Nephron progenitor cell (in vitro differentiated cells): ENCODE measurements at regions not wholly inside any gene's neighbourhood (a gene's known extent, or its start where the extent isn't known, plus 50 kb on each side); places are given as distances from the start of the nearest gene placed in this dataset.

Experiments
- DNase-seq: peaks from one replicate; pipeline ENCODE4 v3.0.0; 2021
- H3K27ac Mint-ChIP-seq: 2 replicates; pipeline ENCODE4 v1.8.0; 2021; ENCODE audit warnings: mild to moderate bottlenecking, moderate library complexity, mixed read lengths
- H3K27me3 Mint-ChIP-seq: 2 replicates; pipeline ENCODE4 v1.8.0; 2021; ENCODE audit warnings: mild to moderate bottlenecking, low read depth, mixed read lengths; ENCODE audit not compliant: poor library complexity
- H3K36me3 Mint-ChIP-seq: 2 replicates; pipeline ENCODE4 v1.8.0; 2021; ENCODE audit warnings: low read depth, mixed read lengths
- H3K4me1 Mint-ChIP-seq: 2 replicates; pipeline ENCODE4 v1.8.0; 2021; ENCODE audit warnings: mixed read lengths
- H3K4me3 Mint-ChIP-seq: 2 replicates; pipeline ENCODE4 v1.8.0; 2021; ENCODE audit warnings: mild to moderate bottlenecking, moderate library complexity, mixed read lengths
- H3K9me3 Mint-ChIP-seq: 2 replicates; pipeline ENCODE4 v1.8.0; 2021; ENCODE audit warnings: mild to moderate bottlenecking, moderate library complexity, mixed read lengths
- TF ChIP-seq, protein P1 (sequence below): fragments of 200-600 bp; sonication (generic); IDR thresholded peaks from 2 replicates; pipeline ENCODE4 v1.5.0; 2021; ENCODE audit warnings: antibody characterized with exemption

DNA sequence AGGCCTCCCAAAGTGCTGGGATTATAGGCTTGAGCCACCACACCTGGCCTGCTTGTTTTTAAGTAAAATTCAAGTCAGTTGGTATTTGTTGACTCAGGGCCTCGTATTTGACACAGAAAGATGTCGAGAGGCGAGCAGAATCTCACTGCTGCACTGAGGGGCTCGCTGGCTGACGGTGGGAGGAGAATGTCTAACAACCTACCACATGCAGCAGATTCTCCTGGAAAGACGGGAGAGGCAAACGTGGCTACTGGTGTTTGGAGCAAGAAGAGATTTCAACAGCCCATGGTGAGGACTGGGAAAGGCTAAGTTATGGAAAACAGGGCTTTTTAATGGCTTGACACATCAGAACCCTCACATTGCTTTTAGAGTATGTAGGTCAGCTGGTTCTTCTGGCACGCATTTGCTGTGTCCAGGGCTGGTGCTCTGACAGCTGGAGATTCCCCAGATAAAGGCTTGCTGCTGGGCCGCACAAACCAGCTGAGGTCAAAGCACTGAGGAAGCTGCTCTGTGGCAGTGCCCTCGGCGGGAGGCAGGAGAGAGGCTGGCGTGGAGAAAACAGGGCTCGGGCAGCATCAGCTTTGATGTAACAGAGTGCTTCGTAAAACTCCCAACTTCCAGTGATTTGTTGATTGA lies 84.2 kb upstream of the FRMD1 start:
- Mint-ChIP-seq H3K27me3 (peaks cover 7% of the 10 kb centered on the region), H3K27ac (no peak overlapping the region), H3K9me3 (no peaks in the 10 kb centered on the region), H3K4me1 (peaks cover 39% of the 10 kb centered on the region), H3K4me3 (no peak overlapping the region), H3K36me3 (no peaks in the 10 kb centered on the region)
- DNase-seq = no peak
- TF ChIP-seq, protein P1, sequence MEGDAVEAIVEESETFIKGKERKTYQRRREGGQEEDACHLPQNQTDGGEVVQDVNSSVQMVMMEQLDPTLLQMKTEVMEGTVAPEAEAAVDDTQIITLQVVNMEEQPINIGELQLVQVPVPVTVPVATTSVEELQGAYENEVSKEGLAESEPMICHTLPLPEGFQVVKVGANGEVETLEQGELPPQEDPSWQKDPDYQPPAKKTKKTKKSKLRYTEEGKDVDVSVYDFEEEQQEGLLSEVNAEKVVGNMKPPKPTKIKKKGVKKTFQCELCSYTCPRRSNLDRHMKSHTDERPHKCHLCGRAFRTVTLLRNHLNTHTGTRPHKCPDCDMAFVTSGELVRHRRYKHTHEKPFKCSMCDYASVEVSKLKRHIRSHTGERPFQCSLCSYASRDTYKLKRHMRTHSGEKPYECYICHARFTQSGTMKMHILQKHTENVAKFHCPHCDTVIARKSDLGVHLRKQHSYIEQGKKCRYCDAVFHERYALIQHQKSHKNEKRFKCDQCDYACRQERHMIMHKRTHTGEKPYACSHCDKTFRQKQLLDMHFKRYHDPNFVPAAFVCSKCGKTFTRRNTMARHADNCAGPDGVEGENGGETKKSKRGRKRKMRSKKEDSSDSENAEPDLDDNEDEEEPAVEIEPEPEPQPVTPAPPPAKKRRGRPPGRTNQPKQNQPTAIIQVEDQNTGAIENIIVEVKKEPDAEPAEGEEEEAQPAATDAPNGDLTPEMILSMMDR = no peak

DNA sequence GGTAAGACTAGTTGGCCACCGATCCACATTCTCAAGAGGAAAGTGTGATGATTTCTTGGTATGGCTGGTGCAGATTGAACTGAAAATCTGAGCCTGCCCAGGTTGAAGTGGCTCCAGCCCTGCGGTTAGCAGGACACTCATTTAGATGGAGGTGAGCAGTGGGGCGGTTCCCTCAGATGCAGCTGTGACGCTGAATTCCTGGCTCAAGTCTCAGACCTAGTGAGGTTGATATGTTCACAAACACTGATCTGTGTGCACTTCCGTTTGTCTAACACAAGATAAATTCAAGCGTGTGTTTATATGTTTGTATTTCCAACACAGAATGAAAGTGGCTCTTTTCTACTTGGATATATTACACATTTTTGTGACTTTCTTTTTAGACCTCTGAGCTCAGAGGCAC lies 83.4 kb upstream of the FRMD1 start:
- Mint-ChIP-seq H3K27me3 (peaks cover 9% of the 10 kb centered on the region), H3K4me1 (peaks cover 41% of the 10 kb centered on the region), H3K9me3 (no peaks in the 10 kb centered on the region), H3K36me3 (no peaks in the 10 kb centered on the region), H3K27ac (no peak overlapping the region), H3K4me3 (no peak overlapping the region)
- TF ChIP-seq, protein P1 = no peak
- DNase-seq = no peak

DNA sequence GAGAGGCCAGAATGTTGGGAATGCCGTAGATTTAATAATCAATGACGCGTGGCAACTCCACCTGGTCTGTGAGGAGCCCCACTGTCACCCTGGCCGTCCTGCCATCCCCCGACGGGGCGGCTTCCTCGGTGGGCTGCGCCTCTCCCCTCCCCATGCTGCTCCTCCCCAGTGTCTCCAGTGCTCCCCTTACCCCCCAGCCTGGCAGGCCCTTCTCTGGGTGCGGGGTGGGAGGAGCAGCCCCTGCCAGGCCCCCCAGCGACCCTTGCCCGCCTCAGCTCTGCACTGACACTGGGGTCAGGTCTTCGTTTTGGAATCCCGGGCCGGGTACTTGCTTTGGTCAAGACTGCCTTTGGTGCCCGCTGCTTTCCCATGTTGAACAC lies 82.3 kb upstream of the FRMD1 start:
- peaks cover 51% of the 10 kb centered on the region for H3K4me1 Mint-ChIP-seq
- TF ChIP-seq, protein P1 = no peak
- peaks cover 13% of the 10 kb centered on the region for H3K27me3 Mint-ChIP-seq
- H3K9me3 Mint-ChIP-seq = no peaks in the 10 kb centered on the region
- H3K36me3 Mint-ChIP-seq = no peaks in the 10 kb centered on the region
- no peak overlapping the region for H3K4me3 Mint-ChIP-seq
- H3K27ac Mint-ChIP-seq = no peak overlapping the region
- DNase-seq = no peak

DNA sequence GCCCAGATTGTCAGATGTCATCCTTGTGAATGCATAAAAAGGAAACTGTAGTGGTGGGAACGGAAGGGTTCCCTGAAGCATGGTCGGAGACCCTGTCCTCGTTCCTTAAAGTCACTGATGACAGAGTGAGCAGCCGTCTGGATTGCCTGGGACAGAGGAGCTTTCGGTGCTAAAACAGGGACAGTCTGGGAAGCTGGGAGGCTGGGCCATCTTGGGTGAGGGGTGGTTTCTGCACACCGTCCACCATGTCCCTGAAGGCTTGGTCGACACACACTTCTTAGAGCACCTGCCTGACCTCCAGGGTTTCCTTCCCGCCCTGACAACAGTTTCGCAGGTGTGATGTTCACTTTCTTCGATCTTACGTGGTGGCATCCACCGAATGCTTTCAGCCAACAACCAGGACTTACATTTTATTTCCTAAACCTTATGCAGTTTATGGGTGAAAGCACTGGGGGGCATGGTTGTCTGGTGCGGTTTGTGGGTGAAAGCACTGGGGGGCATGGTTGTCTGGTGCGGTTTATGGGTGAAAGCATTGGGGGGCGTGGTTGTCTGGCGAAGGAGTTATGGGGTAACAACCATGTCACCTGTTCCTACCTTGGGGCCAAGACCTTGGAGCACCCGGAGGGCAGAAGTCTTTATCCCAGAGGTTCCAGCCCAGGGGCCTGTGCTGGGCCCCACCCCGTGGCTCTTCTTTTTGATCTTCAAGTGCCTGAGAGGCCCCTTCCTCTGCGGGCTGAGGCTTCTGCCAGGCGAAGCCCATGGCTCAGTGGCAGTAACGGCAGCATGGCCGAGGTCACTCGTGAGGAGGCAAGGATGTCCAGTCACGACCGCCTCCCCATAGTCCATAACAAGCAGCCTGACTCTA lies 81.7 kb upstream of the FRMD1 start:
- peaks cover 17% of the 10 kb centered on the region for H3K27me3 Mint-ChIP-seq
- no peak for DNase-seq
- peaks cover 57% of the 10 kb centered on the region for H3K4me1 Mint-ChIP-seq
- no peak overlapping the region for H3K27ac Mint-ChIP-seq
- H3K4me3 Mint-ChIP-seq = no peak overlapping the region
- TF ChIP-seq, protein P1 = no peak
- no peaks in the 10 kb centered on the region for H3K9me3 Mint-ChIP-seq
- H3K36me3 Mint-ChIP-seq = no peaks in the 10 kb centered on the region

DNA sequence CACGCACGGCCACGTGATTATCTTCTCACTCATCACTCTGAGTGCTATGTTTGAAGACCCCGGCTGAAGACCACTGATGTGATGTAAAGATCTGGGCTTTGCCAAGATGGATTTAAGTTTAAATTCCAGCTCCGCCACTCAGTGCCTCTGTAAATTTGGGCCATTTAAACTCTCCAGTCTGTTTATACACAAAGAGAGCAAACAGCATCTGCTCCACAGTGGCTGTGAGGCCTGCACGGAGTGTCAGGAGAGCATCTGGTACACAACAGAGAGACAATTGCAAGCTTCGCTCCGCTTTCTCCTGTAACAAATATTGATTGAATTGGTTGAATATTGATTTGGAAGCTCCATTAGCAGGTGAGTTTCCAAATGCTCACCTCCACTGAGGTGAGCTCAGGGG lies 80.5 kb upstream of the FRMD1 start:
- DNase-seq = no peak
- TF ChIP-seq, protein P1 = no peak
- Mint-ChIP-seq H3K4me3 (no peak overlapping the region), H3K36me3 (no peaks in the 10 kb centered on the region), H3K27me3 (peaks cover 26% of the 10 kb centered on the region), H3K4me1 (peaks cover 70% of the 10 kb centered on the region), H3K27ac (no peak overlapping the region), H3K9me3 (no peaks in the 10 kb centered on the region)

DNA sequence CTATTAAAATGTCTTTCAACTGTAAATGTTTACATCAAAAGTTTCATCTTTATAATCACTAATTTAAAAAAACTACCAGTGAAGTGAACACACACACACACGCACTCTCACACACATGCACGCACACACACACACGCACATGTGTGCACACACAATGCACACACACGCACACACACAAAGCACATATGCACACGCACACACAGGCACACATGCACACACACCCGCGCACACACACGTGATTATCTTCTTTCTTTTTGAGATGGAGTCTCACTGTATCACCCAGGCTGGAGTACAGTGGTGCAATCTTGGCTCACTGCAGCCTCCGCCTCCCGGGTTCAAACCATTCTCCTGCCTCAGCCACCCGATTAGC lies 80.0 kb upstream of the FRMD1 start:
- TF ChIP-seq, protein P1 = no peak
- H3K27me3 Mint-ChIP-seq = peaks cover 26% of the 10 kb centered on the region
- H3K4me1 Mint-ChIP-seq = peaks cover 74% of the 10 kb centered on the region
- no peak overlapping the region for H3K4me3 Mint-ChIP-seq
- no peak for DNase-seq
- no peaks in the 10 kb centered on the region for H3K36me3 Mint-ChIP-seq
- no peaks in the 10 kb centered on the region for H3K9me3 Mint-ChIP-seq
- H3K27ac Mint-ChIP-seq = no peak overlapping the region
